NCI-H2107 (cell line): ENCODE measurements at regions not wholly inside any gene's neighbourhood (a gene's known extent, or its start where the extent isn't known, plus 50 kb on each side); places are given as distances from the start of the nearest gene placed in this dataset.

Source experiments
- DNase-seq: peaks from one replicate; lab custom pipeline; 2025; lab: John Stamatoyannopoulos, UW

GRCh38 chr15:101551696-101552591, 62.4 kb upstream of the PCSK6 start:
- DNase-seq, result no peak

GRCh38 chr15:101550124-101550523, 60.6 kb upstream of the PCSK6 start:
- DNase-seq, result no peak

- DNase-seq, result no peak
Observed at GRCh38 chr15:101549647-101550046, 60.1 kb upstream of the PCSK6 start.

- no peak for DNase-seq
Observed at GRCh38 chr15:101547737-101548136, 58.2 kb upstream of the PCSK6 start.

- DNase-seq, result no peak
Observed at GRCh38 chr15:101545548-101546505, 56.3 kb upstream of the PCSK6 start.

GRCh38 chr15:101544613-101544945, 55.1 kb upstream of the PCSK6 start:
- no peak for DNase-seq

GRCh38 chr15:101543926-101544612, 54.6 kb upstream of the PCSK6 start:
- no peak for DNase-seq

- DNase-seq, result no peak
Observed at GRCh38 chr15:101543431-101543830, 53.9 kb upstream of the PCSK6 start.

- no peak for DNase-seq
Observed at GRCh38 chr15:101543026-101543390, 53.5 kb upstream of the PCSK6 start.

GRCh38 chr15:101542306-101543025, 53.0 kb upstream of the PCSK6 start:
- DNase-seq, result no peak

- DNase-seq, result no peak
Observed at GRCh38 chr15:101541501-101542292, 52.2 kb upstream of the PCSK6 start.

GRCh38 chr15:101540480-101541239, 51.2 kb upstream of the PCSK6 start:
- DNase-seq, result no peak

- DNase-seq, result no peak
Observed at GRCh38 chr15:101539930-101540329, 50.4 kb upstream of the PCSK6 start.

GRCh38 chr15:101539492-101539891, 50.0 kb upstream of the PCSK6 start:
- no peak for DNase-seq
